ENCODE measurements at regions not wholly inside any gene's neighbourhood (a gene's known extent, or its start where the extent isn't known, plus 50 kb on each side); places are given as distances from the start of the nearest gene placed in this dataset.

GRCh38 chr15:31758126-31758525 lies 272.2 kb upstream of the CHRNA7 start:
- WGBS (ENCODE audit: low lambda C conversion rate): 0% methylated on average over 5 of the region's 5 CpGs
- in situ Hi-C loops (cut with HindIII; ENCODE audit: extremely low pct_ligation_motif_present, low pct_unique_long_range_greater_than_20kb): no loop called here
- DNase-seq (ENCODE audit: low spot score): no peak
- Histone ChIP-seq H3K27ac (ENCODE audit: extremely low read length, insufficient read depth, low read length) (no peak overlapping the region), H3K9ac (ENCODE audit: insufficient read depth, low read depth, low read length) (no peak overlapping the region), H3K4me2 (ENCODE audit: low read depth, low read length) (no peak overlapping the region), H4K20me1 (ENCODE audit: insufficient read depth, low read length) (no peaks in the 10 kb centered on the region), H3K4me3 (replicated peaks in 1 of 3; ENCODE audit: insufficient read depth in 1 of 3, low read depth in 2 of 3, low read length in 3 of 3) (no peak overlapping the region), H3K4me1 (ENCODE audit: insufficient read depth, low read length) (no peaks in the 10 kb centered on the region), H3K79me2 (ENCODE audit: insufficient read depth, low read length) (no peaks in the 10 kb centered on the region), H3K36me3 (replicated peaks in 1 of 2; ENCODE audit: control insufficient read depth in 1 of 2, insufficient read depth in 2 of 2, low read length in 2 of 2) (no peaks in the 10 kb centered on the region), H3K9me3 (ENCODE audit: low read length) (no peaks in the 10 kb centered on the region), H3K27me3 (ENCODE audit: control insufficient read depth in 1 of 2, insufficient read depth in 2 of 2, low read length in 2 of 2) (no peaks in the 10 kb centered on the region; a peak in 1 of 5 replicates), H2AFZ (ENCODE audit: low read length) (no peak overlapping the region)
- CTCF ChIA-PET (ENCODE audit: low intra/inter-chr PET ratio, low total read pairs): no interaction called here
- POLR2A ChIA-PET: no interaction called here
- FAIRE-seq: no peak
- TF ChIP-seq SOX5 (CRISPR knock-in tag; IDR thresholded peaks at IDR 0.05; ENCODE audit: borderline replicate concordance) (0 out of 2 replicates have a peak, but pooled peaks have one; percentile 49), ONECUT2 (CRISPR knock-in tag; IDR thresholded peaks at IDR 0.05) (no peak), SYNCRIP (IDR thresholded peaks at IDR 0.05; ENCODE audit: insufficient read depth, low read depth, low read length) (no peak), ATF3 (CRISPR knock-in tag; IDR thresholded peaks at IDR 0.05) (no peak), GABPA (IDR thresholded peaks at IDR 0.05; ENCODE audit: low read depth, low read length) (no peak), GABPA (CRISPR knock-in tag; IDR thresholded peaks at IDR 0.05; ENCODE audit: low read depth) (peak; percentile 27; the same call in 1 of the 2 replicates), ZSCAN5A (CRISPR knock-in tag; IDR thresholded peaks at IDR 0.05; ENCODE audit: borderline replicate concordance) (no peak), ZNF30 (CRISPR knock-in tag; IDR thresholded peaks at IDR 0.05) (no peak), AHR (CRISPR knock-in tag; IDR thresholded peaks at IDR 0.05) (no peak), FOXP1 (IDR thresholded peaks at IDR 0.05) (no peak), FOXP1 (CRISPR knock-in tag; IDR thresholded peaks at IDR 0.05) (0 out of 2 replicates have a peak, but pooled peaks have one; percentile 16), PAX8 (CRISPR knock-in tag; IDR thresholded peaks at IDR 0.05; ENCODE audit: borderline replicate concordance) (no peak), ZNF674 (CRISPR knock-in tag; IDR thresholded peaks at IDR 0.05; ENCODE audit: low read depth) (no peak), HNF4A (CRISPR knock-in tag; IDR thresholded peaks at IDR 0.05) (no peak), SP5 (CRISPR knock-in tag; IDR thresholded peaks at IDR 0.05; ENCODE audit: borderline replicate concordance, low read depth) (no peak), ZNF740 (CRISPR knock-in tag; IDR thresholded peaks at IDR 0.05) (no peak)
- ATAC-seq: no peak
- BruUV-seq (replicated peaks): no TSS peak
- intact Hi-C loops (cut with micrococcal nuclease; ENCODE audit: unreplicated experiment): no loop called here

Data from HepG2 (cell line).